ENCODE measurements at regions not wholly inside any gene's neighbourhood (a gene's known extent, or its start where the extent isn't known, plus 50 kb on each side); places are given as distances from the start of the nearest gene placed in this dataset.
"Not testable (repeated sequence)": the region's sequence is repeated elsewhere in the genome, so short reads cannot be mapped to it uniquely, and the experiment has no call there.

DNA sequence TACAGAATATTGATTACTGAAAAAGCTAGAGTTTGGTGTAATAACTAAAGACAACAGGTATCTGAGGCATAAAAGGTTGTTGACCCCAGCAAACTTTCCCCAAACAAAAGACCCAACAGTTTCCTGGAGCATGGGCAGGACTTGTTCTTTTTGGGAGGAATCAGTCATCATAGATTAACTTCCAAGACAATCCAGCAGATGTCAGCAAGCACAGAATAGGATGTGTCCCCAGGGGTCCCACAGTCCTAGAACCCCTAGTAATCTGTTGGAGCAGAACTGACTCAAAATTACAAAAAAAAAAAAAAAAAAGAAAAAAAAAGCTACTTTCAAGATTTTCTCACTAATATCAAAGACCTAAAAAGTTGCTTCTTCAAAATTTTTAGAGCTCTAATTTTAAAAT lies 564.7 kb upstream of the SLC39A10 start:
- no peak overlapping the region for H3K27ac ChIP-seq
- FAIRE-seq, result no peak
- TF ChIP-seq CEBPB (IDR thresholded peaks at IDR 0.05), result no peak
- TF ChIP-seq HDAC2 (IDR thresholded peaks at IDR 0.05), result no peak
- TF ChIP-seq SREBF2 (IDR thresholded peaks at IDR 0.05), result no peak
- 0 out of 5 replicates have a peak, but pooled peaks of 1 of the 2 experiments have one; percentile 2 for TF ChIP-seq RAD21 (conservative IDR thresholded peaks at IDR 0.05 in 1 of 2, IDR thresholded peaks at IDR 0.05 in 1 of 2)
- H3K9me3 ChIP-seq, result 0 out of 3 replicates have a peak, but pooled peaks cover 2% of the 10 kb centered on the region
- H3K4me3 ChIP-seq, result no peak overlapping the region
- no peak for ATAC-seq
- ChIA-PET POLR2A (interaction anchor here (0.6 kb wide), 1 partner anchor 157 kb away, joined by 3 read pairs; no protein-coding TSS in a partner anchor), CTCF (interaction anchor here (0.6 kb wide), 1 partner anchor 183 kb away, joined by 4 read pairs; no protein-coding TSS in a partner anchor)
- no peak overlapping the region for H3K4me2 ChIP-seq
- DNase-seq (ENCODE audit: low read depth in 1 of 2, low spot score in 1 of 2), result no peak
- no peaks in the 10 kb centered on the region for H3K4me1 ChIP-seq

- 15% methylated on average over 4 of the region's 13 CpGs for WGBS (ENCODE audit: missing lambda C conversion rate)
- H3K9me3 ChIP-seq; CTCF ChIA-PET; DNase-seq (ENCODE audit: low read depth in 1 of 2, low spot score in 1 of 2); H3K4me2 ChIP-seq; POLR2A ChIA-PET; H3K4me1 ChIP-seq; ATAC-seq; H3K27ac ChIP-seq; H3K4me3 ChIP-seq; FAIRE-seq: not testable (repeated sequence)
Observed at GRCh38 chr2:195072806-195073205, 584.2 kb upstream of the SLC39A10 start.

DNA sequence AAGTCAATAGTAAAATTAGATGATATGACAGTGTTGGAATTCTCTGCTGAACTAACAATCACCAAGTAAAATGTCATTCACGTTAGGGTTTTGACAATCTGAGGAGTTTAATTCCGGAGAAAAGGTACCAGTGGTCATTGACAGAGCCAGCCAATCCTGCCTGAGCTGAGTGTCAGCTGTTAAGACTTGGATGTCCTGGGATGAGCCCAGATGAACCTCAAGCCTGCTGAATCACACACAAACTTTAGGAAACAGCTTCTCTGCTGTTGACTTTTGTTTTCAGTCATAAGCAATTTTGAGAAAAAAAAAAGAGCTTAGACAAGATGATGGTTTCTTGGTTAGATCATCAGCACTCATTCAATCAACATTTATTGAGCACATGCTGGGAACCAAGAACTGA lies 600.0 kb upstream of the SLC39A10 start:
- Histone ChIP-seq H3K9me3 (no peaks in the 10 kb centered on the region), H3K27ac (no peak overlapping the region), H3K4me2 (no peak overlapping the region), H3K4me3 (no peak overlapping the region), H3K4me1 (no peaks in the 10 kb centered on the region)
- POLR2A ChIA-PET, result no interaction called here
- TF ChIP-seq ATOH8 (CRISPR knock-in tag; IDR thresholded peaks at IDR 0.05; ENCODE audit: low read depth) (no peak), PHF8 (IDR thresholded peaks at IDR 0.05; ENCODE audit: borderline replicate concordance, low read depth) (no peak), HDAC2 (IDR thresholded peaks at IDR 0.05) (no peak), RAD21 (conservative IDR thresholded peaks at IDR 0.05 in 1 of 2, IDR thresholded peaks at IDR 0.05 in 1 of 2) (no peak), SREBF2 (IDR thresholded peaks at IDR 0.05) (no peak), ZNF302 (CRISPR knock-in tag; IDR thresholded peaks at IDR 0.05) (no peak), RARB (CRISPR knock-in tag; IDR thresholded peaks at IDR 0.05) (no peak), CHD4 (IDR thresholded peaks at IDR 0.05; ENCODE audit: borderline replicate concordance) (no peak), ESRRA (IDR thresholded peaks at IDR 0.05; ENCODE audit: borderline replicate concordance, low read length) (no peak), TP53 (CRISPR knock-in tag; IDR thresholded peaks at IDR 0.05) (no peak), ZFP36 (IDR thresholded peaks at IDR 0.05; ENCODE audit: borderline replicate concordance, partially characterized antibody) (no peak), CTCF (IDR thresholded peaks at IDR 0.05) (no peak), HEYL (CRISPR knock-in tag; IDR thresholded peaks at IDR 0.05) (no peak), CBX8 (IDR thresholded peaks at IDR 0.05) (no peak), CEBPB (IDR thresholded peaks at IDR 0.05) (no peak), ZSCAN20 (CRISPR knock-in tag; IDR thresholded peaks at IDR 0.05) (no peak), REST (IDR thresholded peaks at IDR 0.05) (no peak)
- TF ChIP-seq, protein P1, sequence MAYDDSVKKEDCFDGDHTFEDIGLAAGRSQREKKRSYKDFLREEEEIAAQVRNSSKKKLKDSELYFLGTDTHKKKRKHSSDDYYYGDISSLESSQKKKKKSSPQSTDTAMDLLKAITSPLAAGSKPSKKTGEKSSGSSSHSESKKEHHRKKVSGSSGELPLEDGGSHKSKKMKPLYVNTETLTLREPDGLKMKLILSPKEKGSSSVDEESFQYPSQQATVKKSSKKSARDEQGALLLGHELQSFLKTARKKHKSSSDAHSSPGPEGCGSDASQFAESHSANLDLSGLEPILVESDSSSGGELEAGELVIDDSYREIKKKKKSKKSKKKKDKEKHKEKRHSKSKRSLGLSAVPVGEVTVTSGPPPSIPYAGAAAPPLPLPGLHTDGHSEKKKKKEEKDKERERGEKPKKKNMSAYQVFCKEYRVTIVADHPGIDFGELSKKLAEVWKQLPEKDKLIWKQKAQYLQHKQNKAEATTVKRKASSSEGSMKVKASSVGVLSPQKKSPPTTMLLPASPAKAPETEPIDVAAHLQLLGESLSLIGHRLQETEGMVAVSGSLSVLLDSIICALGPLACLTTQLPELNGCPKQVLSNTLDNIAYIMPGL (CRISPR knock-in tag; IDR thresholded peaks at IDR 0.05; ENCODE audit: borderline replicate concordance), result no peak
- TF ChIP-seq, protein P2, sequence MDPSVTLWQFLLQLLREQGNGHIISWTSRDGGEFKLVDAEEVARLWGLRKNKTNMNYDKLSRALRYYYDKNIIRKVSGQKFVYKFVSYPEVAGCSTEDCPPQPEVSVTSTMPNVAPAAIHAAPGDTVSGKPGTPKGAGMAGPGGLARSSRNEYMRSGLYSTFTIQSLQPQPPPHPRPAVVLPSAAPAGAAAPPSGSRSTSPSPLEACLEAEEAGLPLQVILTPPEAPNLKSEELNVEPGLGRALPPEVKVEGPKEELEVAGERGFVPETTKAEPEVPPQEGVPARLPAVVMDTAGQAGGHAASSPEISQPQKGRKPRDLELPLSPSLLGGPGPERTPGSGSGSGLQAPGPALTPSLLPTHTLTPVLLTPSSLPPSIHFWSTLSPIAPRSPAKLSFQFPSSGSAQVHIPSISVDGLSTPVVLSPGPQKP (IDR thresholded peaks at IDR 0.05; ENCODE audit: low read depth, low read length), result no peak
- ATAC-seq, result no peak
- no peak for FAIRE-seq
- CTCF ChIA-PET, result no interaction called here
- DNase-seq (ENCODE audit: low read depth in 1 of 2, low spot score in 1 of 2), result no peak
- 19% methylated on average over 2 of the region's 2 CpGs for WGBS (ENCODE audit: missing lambda C conversion rate)
